NCI-H1092 treated with DMSO at 0.1 percent for 48 hours (cell line): ENCODE measurements at regions not wholly inside any gene's neighbourhood (a gene's known extent, or its start where the extent isn't known, plus 50 kb on each side); places are given as distances from the start of the nearest gene placed in this dataset.

Experiments used
- DNase-seq: peaks from one replicate; lab custom pipeline; 2025; lab: John Stamatoyannopoulos, UW

DNA sequence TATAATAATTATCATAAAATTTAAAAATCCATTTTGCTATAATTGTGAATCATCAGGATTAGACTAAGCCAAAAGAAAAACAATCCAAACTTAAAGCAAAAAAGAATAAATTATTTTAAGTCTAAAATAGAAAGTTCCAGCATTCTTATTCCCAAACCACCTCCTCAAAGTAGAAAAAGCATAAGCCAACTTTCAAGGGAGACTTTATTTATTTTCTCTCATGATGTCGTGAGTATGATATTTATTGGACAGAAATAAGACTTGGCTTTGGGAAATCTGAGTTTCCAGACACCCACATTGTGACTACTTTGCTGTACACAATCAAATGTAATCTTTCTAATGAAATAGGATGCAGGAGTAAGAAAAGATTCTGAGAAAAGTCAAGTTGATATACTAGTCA, 372.1 kb downstream of the MTRR start:
- DNase-seq: no peak

DNA sequence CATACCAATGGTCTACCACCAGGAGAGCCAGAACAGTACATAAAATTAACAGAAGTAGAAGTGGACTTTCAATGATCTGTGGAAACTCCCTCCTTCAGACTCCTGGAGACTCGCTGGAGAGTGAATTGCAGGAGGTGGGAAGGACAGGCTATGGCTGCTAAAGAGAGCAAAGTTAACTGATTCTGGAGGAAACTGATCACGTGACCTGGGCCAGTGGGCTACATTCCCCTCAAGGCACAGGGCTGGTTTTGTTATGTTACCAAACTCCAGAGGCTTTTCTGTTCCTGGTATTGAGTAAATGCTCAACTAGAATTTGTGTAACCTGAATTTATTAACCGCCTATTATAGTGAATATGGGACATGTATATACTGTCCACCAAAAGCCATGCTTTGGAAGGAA, 372.6 kb downstream of the MTRR start:
- DNase-seq: no peak

DNA sequence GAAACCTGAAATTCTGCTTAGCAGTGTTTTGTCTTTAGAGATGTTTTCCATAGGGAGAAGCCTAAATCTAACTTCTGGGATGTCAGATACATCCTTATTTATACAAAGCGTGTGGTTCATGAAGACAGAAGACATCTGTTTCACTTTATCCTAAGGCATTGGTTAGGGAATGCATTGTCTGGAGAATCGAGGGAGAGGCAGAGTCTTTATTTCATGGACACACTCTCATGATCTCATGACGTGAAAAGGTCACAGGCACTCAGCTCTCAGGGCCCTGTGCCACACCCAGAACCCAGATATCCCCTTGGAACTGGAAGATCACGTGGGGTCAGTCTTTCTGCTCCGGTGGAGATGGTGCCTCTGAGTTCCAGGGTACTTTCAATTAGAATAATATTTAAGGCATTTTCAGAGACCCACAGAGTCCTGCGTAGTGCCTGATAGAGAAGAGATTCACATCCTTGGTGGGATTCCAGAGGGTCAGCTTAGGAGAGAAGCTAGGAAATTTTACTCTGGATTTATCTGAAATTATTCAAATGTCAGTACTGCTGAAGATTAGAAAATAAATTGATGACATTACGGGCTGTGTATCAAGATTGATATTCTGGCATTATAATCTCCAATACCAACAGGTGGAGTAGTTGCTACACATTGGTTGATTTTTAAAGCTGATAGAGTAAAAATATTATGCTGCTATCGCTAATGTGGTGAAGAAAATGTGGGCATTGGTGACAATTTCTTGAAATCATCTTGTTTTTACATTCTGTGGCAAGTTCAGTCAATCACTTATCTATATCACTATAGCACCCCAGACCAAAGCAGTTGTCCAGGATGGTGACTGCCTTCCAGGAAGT, 378.3 kb downstream of the MTRR start:
- peak; percentile 3 for DNase-seq

DNA sequence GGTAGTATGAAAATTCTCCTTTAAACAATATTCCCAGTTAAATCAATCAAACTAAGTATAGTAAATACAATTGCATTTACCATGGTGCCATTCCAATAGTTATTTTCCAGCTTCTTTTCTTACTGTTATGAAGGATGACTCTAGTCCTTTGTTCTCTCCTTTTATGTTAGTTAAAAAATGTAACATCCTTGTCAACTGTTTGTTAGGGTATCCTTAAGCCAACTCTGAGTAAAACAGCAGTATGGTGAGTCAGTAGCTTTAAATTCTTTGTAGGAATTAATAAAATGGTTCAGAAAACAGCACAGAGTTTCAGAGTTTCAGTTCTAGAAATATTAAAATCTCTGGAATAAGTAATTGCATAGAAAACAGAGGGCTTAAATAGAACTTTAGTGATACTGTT, 384.4 kb downstream of the MTRR start:
- DNase-seq: no peak

DNA sequence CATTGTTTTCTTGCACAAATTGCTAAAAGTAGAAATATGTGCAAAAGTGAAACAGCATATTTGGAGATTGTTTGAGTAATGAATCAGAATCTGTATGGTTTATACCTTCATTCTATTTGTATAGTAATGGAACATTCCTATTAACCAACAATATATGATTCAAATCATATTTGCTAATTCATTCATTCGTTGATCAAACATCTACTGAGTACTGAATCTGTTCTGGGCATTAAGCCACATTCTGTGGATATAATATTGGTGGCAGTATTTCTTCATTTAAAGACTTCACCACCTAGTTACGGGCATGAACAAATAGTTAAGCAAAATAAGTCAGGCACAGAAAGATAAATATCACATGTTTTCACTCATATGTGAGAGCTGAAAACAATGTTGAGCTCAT, 385.7 kb downstream of the MTRR start:
- no peak for DNase-seq

DNA sequence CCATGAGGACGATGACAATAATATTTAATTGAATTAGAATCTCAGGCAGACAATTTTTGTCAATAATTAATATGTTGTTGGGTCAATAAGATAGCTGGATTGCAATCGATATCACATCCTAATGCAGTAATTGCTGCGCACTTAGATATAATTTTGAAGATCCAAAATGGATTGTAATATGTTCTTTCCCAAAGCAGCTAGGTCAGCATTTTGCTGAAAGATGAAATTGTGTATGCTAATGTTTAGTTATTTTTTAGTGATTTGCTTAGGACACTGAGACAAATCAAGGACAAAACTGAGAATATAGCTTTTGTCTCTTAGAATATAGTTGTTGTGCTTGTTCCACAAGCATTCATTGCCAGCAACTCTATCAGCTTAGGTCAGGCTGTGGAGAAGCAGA, 389.9 kb downstream of the MTRR start:
- DNase-seq: no peak

DNA sequence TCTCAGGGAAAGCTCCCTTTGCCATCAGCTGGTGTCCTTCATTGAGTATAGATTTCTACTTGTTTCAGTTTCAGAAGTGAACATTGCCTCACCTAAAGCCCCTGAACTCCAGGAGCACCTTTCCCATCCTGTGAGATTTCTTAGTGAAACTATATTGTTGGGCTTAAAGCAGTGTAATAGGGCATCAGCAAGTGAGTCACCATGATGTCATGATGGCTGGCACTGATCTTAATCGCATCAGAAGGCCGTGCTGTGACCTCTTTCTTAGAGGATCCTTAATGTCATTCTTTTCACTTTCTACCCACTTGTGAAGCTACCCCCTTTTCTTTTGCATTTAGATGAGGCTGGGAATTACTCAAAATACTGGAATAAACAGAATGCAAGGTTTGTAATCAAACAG, 401.3 kb downstream of the MTRR start:
- DNase-seq: no peak

DNA sequence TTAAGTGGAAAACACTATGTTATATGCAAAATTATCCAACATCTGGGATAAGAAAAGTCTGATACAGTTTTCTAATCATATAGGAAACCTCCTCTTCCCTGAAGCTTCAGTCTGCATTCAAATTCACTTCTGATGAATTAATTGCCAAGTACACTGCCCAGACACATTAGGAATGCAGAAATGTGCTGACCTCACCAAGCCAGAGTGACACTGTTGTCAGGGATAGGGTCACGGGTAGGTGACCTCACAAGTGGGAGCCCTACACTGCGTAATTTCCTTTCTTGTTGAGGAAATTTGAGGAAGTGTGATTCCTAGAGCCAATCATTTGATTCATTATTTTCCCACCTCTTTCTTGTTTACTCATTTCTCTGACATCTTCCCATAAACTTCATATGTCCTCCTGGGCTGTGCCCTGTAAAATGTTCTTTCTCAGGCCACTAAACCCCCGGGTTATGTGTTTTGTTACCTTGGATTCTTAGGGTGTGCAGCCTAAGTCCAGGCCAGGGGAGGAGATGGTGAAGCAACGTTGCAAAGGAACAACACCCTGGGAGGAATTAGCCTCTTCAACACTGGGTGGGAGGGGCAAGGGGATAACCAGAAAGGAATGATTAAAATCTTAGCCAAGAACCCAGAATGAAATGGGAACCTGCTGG, 411.9 kb downstream of the MTRR start:
- DNase-seq: no peak

DNA sequence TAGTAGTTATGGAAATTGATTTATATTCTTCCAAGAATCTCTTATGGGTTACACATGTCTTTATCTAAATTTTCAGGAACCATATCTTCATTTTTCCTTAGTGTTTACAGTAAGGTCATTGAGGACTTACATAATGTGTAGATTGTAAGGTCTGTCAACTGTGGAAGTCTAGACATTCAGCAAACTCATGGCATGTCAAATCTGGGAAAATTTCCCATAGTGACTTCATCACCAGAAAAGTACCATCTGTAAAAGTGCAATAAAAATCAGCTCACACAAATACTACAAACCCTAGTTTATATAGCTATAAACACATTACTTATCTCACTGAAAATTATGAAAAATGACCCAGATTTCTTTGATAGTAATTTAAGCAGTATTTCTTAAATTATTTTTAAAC, 419.4 kb downstream of the MTRR start:
- no peak for DNase-seq

DNA sequence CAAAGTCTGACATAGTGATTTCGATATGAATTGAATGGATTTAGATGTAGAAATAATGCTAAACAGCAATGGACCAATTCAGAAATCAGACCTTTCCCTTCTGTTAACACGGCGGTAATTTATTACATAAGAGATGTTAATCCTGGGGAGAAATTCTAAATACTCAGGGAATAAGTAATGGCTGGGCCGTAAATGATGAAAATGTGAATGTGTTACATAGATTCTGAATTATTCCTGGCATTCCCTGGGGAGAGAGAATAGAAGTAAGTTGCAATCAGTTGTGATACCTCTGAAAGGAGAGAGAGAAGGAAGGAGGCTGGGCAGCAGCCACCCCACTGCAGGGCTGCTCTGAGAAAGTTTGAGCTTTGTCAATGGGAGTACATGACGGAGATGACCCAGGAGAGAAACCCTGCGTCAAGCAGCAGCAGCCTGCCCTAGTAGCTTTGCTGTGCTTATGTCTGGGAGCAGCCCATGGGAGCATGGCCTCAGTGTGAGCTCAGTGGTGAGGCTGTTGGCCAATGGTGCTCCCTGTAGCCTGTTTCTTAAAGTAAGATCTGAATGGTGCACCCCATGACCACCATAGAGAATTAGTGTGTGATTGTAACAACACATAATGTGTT, 420.1 kb downstream of the MTRR start:
- DNase-seq: no peak

DNA sequence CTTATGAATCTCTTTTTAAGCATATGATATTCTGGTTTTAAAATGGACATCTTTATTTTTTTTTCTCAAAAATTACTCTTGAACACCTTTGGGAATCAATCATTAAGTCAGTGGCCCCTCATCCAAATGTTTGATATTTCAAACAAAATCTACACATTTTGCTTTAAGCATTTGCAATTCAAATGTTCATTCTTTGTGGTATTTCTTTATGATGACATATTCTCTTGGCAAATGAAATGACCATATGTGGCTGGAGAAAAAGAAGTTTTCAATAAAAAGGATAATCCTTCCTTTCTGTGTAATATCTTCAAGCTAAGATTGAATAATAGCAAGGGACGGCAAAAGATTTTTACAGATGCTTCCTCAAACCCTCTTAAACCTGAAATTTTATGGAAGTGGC, 420.8 kb downstream of the MTRR start:
- DNase-seq: no peak

DNA sequence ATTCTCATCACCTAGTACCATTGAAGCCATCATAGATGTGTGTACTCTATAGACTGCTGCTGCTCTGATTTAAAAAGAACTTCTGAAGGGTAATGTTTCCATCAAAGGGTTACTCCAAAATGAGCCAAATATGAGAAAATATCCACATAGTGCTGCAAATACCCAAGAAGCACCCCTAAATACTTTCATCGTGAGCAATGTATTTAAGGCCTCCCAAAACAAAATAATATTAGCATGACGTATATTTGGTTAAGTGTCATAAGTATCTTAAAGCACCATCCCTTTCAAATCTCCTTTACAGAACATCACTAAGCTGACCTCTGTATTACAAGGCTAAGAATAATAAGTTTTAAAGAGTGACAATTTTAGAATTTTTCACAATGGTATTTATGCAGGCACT, 421.8 kb downstream of the MTRR start:
- DNase-seq: no peak

DNA sequence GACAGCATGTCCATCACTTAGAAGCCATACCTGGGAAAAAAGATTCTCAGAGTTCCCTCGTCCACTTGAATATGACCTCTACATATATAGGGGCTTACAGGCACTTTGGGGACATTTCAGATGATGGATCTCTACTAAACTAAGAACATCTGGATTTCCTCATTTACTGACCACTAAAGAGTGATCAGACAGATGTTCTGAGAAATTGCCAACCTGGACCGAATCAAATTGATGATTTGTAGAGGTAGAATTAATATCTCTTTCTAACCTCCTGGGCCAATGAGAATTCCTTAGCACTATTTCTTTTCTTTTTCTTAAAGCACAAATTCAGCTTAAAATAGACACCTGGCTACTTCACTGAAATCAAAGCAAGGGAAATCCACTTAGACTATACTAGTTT, 422.7 kb downstream of the MTRR start:
- DNase-seq: no peak

DNA sequence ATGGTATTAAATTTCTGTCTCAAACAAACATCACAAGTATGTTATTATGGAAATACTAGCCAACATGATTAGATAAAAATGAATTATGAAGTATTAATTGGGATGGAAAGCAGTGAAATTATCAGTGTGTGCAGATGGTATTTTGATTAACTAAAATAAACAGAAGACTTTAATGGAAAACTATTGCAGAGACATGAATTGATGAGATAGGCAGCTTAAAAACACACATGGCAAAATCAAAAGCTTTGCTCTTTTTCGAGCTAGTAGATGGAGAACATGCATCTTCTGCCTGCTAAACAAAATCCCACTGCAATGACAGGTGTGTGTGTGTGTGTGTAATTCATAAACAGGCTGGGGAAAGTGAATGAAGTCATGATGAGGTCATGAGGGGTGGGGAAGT, 426.2 kb downstream of the MTRR start:
- DNase-seq: no peak

DNA sequence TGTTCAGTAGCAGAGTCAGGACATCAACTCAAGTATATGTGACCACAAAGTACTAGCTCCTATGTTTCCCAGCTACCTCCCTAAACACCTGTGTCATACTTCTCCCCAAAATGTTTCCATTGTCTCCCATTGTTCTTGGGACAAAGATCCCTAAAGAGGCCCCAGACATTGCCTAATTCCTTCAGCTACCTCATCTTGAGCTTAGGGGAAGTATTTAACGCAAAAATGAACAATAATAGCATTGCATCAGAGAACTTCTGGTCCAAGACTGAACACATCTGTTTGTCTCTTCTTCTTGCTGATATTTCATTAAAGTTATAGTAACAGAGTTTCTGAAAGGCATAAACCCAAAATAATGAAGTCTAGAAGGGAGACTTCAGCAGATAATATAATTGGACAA, 430.8 kb downstream of the MTRR start:
- DNase-seq: no peak

DNA sequence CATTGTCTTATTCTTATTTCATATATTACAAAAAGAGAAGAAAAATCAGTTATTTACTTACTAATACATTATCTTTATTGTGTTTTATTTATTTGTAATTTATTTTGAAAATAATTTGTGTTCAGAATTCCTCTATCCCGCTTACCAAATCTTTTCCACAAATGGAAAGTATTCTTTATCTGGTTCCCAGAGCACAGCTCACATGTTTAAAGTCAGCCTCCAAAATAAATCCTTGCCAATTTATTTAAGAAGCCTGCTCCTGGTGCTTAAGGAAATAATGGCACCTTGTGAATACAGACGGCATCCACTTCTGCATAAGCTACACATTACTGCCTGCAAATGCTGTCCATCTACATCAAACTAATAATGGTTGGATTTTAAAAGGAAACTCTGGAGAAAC, 435.4 kb downstream of the MTRR start:
- DNase-seq: no peak

DNA sequence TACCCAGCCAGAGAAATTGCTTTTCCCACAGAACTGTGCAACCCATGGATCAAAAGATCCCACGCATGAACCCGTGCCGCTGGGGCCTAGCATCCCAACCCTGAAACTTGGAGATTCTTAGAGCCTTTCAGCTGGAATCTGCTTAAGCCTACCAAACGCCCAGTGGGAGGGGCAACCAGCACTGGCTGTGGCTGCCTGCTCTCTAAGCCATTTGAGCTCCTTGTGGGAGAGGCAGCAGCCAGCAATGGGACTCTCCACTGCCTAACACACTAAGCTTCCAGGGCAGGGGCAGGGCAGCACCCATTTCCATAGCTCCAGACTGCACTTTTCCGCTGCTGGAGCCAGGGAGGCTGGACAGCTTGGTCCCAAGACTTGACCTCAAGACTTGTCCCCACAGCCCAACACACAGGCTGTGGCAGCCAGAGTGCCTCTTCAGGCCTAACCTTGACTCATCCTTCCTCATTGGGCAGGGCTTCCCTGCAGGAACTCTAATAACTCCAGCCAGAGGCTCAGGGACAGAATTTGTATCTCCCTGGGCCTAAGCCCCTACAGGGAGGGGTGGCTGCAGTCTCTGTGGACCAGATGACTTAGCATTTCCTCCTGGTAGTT, 437.4 kb downstream of the MTRR start:
- DNase-seq: no peak

DNA sequence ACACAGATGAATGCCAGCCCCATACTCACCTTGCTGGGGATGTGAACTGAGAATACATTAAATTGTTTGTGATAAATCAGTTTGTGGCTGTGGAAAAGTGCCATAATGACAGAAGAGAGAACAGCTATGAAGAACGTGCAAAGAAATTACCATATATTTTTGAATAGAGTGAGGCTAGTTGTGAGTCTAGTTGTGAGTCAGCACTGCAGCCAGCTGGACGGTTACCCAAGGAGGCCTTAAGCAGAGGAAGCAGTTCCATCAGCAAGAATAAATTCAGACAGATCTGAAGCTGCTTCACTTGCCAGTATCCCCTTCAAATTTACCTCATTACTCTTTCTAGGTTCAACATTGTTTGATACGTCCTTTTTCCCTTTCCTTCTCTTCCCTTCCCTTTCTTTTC, 446.0 kb downstream of the MTRR start:
- DNase-seq: no peak

DNA sequence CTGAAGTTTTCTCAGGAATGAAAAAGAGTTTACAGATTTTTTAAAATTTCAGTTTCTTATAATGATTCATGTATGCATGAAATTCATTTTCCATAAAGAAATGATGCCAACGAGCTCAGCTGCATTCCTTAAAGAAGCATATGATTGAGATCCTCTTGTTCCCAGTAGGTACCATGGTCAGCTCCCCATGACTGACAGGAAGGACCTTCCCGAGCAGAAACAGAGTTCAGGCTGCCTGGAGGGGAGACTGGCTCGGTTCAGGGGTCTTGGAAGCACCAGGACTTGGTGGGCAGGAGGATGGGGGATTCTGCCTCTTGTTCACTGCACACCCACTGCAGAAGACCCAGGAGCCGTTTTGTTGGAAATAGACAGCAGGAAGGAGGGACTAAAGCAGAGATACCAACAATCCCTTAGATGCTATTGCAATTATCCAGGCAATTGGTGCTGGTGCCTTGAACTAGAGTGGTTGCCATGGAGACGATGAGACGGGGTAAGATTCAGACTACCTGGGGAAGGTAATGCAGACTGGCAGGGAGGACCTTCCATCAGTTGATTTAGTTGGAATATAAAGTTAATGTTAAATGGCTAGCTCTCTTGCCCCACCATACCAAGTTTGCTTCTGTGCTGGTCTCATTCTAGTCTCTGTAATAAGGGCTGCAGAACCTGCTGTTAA, 447.8 kb downstream of the MTRR start:
- DNase-seq: no peak

DNA sequence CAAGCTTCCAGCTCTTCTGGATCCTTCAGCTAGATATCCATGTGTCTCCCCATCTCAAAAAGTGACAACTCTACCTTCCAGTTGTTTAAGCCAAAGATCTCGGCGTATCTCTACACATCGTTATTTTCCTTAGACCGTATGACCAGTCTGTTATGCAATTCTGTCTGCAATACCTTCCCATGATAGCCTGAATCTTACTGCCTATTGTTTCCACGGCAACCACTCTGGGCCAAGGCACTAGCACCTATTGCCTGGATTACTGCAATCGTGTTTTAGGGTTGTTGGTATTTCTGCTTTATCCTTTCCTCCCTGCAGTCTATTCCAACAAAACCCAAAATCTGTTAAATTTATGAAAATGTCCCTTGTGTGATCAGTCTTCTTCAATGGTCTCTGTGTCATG, 448.4 kb downstream of the MTRR start:
- no peak for DNase-seq

DNA sequence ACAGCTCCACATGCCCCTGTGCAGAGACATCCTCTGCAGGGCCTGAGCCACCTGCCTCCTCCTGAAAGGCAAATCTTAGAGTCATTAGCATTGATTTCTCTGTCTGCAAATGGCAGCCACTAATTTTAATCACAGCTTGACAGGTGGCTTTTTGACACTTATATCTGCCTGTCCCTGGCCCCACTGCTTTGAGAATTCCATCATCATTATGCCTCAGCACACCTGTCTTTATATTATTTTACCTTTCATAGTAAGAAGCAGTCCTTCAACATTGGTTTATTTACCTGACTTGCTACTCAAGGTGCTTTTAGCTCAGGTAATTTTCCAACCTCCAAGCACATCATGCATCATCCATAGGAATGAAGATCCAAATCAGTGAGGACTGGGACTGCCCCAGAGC, 451.3 kb downstream of the MTRR start:
- no peak for DNase-seq

DNA sequence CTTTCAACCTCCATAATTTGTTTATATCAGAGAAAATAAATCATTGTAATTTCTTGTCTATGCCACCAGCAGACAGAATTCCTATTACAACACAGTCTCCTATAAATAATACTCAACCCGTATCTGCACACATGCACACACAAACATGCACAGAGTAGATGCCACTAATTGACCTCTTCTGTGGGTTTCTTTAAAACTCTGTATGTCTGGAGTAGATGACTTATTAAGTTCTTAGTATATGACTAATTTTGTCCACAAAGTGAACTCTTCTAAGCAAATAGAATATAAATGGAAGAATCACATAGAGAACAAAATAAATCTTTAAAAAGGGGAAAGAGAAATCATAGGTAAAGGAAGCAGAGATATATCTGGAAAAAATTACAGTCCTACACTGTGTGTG, 452.3 kb downstream of the MTRR start:
- DNase-seq: no peak
